Hematopoietic multipotent progenitor cell treated with erythropoietin and hydrocortisone succinate and interleukin-3 and kit ligand, for 17 days (in vitro differentiated cells): ENCODE measurements at regions not wholly inside any gene's neighbourhood (a gene's known extent, or its start where the extent isn't known, plus 50 kb on each side); places are given as distances from the start of the nearest gene placed in this dataset.
"Not testable (repeated sequence)": the region's sequence is repeated elsewhere in the genome, so short reads cannot be mapped to it uniquely, and the experiment has no call there.

Source experiments
- DNase-seq: peaks from one replicate; pipeline ENCODE4 v3.0.0-alpha.2; 2015; ENCODE audit warnings: low spot score

DNA sequence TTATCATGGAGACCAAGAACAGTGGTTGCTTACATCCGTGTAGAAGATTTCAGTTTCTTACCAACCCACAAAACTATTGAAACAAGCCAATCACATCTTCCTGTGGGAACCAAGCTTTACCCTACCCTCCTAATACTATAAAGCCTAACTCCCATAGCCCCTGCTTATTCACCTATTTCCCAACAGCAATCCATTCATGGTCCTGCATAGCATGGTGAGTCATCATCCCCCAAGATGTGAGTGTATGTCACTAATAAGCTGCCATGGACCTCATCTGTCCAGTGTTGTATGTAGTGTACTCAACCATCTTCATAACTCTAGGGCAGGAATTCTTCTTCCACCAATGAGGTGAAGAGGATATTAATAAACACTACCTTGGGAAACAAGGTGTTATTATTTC is 1620.4 kb upstream of the FLRT2 start:
- no peak for DNase-seq

DNA sequence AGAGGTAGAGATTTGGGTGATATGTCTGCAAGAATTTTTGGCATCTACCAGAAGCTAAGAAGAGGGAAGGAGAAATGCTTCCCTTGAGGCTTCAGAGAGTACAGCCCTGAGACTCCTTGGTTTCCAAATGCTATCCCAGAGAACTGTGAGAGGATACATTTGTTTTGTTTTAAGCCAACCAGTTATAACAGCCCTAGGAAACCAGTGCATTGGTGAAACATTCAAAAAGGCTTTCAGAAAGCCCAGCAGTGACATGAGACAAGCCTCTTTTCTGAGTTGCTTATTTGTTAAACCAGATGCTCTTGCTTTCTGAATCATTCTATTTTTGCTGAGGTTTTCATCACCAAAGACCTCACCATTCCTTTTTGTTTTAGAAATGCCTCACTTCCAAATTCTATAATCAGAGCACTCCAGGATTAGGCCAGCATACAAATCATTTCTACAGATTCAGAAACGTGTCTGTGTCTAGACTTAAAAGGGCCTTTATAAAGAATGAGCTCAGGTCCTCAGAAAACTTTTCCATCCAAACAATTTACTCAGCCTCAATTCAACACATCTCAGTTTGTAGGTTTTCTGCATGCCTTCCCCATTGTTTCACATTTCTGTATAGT is 1617.8 kb upstream of the FLRT2 start:
- no peak for DNase-seq

DNA sequence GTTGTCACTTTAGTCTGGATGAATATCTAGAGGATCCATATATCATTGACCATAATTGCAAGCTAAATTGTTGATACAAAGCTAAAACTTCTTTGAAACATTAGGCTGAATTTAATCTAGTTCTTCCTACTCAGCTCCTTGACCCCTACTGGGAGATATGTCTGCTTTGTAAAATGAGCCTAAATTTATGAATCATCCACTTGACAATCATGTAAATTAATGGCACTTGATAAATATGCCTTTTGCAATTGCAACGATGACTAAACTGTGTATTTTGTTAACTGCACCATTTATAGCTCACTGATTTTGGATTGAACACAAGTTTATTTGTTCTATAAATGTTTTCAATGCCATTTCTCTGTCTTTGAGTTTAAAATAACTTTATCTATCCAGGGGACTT is 1616.5 kb upstream of the FLRT2 start:
- DNase-seq = no peak

DNA sequence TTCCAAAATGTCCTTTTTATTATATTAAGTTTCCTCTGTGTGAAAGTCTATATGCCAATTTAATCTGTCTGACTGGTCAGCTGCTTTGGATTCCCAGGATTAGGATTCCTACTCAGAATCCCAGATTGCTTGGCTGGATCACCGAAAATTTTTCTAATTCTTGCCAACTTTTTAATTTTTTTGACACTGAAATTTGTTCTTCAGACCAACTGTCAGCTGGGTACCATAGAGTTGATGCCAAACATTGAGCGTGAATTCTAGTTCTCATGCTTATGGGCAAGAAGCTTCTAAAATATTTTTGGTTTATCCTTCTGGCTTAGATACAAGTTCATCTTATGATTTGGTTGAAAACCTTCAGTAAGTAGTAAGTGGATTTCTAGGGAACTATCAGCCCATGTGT is 1611.4 kb upstream of the FLRT2 start:
- no peak for DNase-seq

DNA sequence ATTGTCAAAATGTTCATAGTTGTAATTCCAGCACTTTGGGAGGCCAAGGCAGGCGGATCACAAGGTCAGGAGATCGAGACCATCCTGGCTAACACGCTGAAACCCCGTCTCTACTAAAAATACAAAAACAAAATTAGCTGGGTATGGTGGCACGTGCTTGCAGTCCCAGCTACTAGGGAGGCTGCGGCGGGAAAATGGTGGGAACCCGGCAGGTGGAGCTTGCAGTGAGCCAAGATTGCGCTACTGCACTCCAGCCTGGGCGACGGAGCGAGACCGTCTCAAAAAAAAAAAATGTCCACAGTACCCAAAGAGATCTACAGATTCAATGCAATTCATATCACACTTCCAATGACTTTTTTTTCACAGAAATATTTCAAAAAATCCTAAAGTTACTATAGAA is 1610.3 kb upstream of the FLRT2 start:
- DNase-seq = not testable (repeated sequence)

DNA sequence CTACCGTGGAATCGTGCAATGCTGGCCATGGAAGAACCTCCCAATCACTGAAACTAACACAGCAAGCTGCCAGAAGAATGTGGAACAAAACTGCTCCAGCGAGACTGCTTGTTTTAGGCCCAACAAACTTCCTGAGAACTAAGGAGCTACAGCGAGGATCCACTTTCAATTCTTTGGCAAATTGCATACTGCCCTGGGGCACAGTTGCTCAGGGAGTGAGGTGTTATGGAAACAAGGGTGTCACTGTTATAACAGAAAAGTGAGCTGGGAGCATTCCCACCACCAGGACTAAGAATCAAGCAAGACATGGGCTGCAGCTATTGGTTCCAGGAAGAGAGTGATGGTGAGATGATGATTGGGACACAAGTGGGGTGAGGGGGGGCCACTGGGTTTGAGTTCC is 1606.1 kb upstream of the FLRT2 start:
- DNase-seq = no peak

DNA sequence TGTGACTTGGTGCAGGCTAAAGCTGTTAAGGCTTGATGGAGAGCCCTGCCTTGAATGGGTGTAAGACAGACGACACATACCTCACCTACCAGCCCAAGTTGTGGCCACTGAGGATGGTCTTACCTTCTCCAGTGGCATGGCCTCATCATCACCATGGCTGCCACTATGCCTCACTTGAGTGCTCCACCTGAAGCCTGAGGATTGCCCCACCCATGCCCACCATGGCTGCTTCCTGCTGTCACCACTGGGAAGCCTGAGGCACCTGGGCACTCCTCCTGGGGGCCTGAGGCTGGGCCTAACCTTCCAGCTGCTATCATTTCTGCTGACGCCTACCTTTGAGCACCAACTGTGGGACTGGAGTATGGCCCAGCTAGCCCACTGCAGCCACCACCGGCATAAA is 1605.7 kb upstream of the FLRT2 start:
- DNase-seq = no peak

DNA sequence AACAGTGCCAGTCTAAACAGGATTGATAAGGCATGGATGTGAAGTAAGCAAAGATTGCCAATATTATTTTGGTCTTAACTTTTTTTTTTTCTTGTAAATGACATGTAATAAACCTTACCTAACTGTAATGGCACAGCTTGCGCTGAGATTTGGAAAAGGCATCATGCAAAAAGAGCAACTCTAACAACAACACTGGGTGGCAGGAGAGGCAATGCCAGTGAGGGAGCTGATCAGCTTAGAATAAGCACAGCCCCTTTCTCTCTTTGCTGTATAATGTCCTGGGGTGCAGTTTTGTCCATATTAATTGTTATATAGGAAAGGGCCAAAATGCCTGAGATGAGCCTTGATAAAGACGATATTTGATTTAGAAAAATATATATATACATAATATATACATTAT is 1589.7 kb upstream of the FLRT2 start:
- DNase-seq = no peak

DNA sequence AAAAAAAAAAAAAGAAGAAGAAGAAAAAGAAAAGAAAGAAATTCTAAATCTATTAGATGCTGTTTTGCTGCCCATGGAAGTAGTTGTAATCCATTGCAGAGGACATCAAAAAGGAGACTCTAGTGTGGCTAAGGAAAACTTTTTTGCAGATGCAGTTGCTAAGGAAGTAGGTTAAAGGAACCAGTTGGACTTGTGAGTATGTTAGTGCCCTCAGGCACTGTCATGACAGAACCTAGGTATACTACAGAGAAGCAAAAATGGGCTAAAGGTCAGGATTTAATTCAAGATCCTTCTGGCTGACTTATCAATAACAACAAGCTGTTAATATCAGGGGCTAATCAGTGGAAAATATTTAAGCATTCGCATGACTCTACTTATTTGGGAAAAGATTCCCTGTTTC is 1571.6 kb upstream of the FLRT2 start:
- no peak for DNase-seq

DNA sequence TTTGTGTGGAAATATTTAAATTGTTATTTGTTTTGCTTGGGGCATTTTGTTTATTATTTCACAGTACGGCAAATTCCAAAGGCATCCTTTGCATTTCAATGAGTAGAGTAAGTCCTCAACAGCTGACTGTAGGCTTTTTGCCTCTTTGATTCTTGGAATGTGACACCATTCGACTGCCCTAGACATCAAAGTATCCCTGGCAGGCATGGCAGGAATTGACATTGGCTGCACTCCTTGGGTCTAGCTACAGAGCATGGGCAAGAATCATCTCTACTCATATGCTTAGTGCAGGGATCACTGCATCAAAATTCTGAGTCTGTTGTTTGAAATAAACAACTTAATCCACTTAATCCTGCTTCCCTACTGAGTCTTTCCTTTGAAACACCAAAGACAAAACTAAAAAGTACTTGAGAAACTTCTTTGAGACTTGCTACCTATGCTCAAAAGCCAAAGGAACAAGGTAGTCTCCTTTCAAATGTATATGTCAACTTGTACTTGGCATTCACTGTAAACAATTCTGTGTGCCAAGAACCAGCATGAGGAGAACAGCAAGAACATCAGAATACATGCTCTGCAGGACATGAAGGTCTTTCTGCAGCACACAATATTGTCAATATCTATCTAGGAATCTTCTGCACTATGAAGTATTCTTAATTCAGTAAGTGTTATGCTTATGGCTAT is 1569.0 kb upstream of the FLRT2 start:
- DNase-seq = no peak

DNA sequence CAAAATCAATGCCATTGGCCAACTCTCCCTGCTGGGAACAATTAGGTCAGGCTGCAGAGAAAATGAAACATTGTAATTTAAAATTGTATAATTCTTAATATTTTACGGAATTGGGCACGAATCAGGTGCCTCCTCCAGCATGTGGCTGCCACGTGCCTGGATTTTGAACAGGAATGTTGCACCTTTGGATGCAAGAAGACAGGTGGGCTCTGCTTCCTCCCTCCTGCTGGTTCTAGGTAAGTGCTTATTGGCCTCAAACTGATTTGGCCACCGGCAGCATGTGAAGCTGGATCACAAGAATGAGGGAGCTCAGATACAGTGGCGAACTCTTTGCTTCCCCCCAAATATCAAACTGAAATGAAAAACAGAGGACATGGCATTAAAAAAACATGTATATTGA is 1559.9 kb upstream of the FLRT2 start:
- no peak for DNase-seq

DNA sequence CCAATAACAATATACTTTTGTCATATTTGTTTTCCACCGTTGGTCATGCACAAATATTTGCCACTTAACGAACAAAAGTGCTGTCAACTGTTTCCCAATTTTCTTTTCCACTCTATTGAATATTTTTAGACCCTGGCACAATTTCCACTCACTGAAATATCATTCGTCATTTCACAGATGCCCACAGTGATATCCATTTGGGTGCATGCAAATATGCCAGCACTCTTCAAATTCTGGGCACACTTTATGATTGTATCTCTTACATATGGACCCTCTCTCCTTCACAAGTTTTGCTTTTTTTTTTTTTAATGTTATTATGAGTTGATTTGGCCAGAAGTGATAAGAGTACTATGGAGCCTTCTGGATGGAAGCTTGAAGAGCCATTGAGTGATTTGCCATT is 1557.3 kb upstream of the FLRT2 start:
- no peak for DNase-seq

DNA sequence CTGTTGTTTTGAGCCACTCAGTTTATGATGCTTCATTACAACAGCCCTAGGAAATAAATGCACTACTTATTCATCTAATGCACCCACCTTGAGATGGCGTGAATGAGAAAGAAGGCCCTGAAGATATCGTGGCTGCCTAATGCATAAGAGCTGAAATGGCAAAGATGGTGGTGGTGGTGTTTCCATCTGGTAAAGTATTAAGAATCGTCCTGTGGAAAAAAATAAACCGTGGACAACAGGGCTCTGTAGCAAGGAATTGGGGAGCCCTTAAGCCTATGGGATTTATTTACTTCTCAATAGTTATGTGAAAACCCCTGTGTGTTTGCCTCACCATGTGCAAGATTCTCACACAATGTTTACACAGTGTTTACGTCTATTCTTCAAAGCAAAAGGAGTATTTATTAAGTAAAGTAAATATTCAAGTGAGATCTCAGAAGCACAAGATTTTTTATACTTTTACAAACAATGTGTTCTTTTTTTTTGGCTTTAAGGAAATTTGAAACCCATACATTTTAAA is 1555.2 kb upstream of the FLRT2 start:
- no peak for DNase-seq

DNA sequence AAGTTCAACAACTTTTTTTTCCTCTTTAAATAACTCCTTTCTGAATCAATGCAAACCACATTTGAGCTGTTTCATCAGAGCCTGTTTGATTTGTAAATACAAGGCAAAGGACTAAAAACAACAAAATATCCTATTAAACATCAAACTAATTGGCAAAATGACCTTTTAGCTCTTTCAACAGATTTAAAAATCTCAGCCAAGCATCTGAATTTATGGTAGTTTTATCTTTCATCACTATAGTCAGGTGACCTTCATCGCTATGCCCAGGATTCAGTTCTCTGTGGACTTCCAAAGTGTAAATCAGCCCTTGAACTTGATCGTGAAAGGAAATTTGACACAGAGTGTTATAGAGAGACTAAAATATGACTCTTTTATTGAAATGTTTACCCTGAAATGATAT is 1554.5 kb upstream of the FLRT2 start:
- no peak for DNase-seq

DNA sequence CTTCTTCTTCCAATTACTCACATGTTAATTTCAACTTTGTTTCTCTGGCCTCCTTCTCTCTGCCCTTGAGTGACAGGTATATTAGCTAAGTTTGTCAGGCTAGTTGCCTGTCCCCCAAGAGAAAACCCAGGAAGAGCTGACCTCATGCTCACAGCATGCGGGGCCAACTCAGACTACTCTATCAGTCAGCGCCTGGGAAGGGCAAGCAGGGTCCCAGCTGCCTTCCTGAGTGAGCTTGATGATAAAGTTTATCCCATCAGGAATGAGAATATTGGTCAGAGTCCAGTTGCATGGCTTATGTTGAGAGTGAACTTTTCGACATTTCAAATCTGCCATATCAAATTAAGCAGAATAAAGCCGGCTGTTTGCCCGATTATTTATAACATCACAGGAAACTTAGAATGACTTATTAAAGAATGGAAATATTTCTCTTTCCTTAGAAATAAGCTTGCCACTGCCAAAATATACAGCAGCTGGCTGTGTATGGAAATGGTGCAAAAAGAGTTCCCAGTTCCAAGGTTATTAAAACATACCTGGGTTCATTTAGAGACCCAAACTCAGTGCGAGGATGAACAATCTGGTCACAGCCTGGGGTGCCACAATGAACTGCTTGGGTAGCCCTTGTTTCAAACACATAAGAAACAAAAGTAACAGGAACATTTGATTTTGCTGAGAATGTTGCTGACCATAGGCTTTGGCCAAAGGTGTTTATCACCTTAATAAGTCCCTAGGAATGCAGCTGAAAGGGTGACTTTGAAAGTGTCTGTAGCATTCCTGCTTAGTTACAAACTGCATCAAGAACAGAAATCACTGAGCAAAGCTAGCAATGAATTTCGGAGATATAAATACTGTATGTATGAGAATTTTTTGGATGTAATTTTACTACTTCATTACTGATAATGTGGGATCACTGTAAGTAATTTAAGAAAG is 1553.8 kb upstream of the FLRT2 start:
- DNase-seq = no peak

DNA sequence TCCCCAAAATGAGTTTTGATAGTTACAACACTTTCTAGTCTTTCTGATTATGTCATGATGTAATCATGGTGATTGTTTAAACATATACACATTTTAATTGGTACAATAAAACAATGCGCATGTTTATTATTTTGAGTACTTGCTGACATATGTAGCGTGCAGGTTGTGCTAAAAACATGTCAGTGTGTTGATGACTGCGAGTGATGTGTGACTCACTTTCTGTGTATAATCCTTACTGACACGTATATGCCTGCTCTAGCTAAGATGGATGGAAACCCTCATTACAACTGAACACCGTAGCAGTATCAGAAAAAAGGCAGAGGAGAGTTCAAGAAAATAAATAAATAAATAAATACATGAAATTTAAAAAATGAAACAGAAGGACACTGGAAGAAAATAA is 1552.4 kb upstream of the FLRT2 start:
- no peak for DNase-seq

DNA sequence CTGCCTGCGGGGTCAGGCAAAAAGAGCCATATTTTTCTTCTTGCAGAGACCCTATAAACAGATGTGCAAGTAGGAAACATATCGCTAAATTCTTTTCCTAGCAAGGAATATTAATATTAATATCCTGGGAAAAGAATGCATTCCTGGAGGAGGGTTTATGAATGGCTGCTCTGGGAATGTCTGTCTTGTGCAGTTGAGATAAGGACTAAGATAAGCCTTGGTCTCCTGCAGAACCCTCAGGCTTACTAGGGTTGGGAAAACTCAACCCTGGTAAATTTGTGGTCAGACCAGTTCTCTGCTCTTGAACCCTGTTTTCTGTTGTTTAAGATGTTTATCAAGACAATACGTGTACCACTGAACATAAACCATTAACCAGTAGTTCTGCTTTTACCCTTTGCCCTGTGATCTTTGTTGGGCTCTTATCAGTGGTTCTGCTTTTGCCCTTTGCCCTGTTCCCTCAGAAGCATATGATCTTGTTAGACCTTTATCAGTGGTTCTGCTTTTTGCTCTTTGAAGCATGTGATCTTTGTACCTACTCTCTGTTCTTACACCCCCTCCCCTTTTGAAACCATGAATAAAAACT is 1548.2 kb upstream of the FLRT2 start:
- DNase-seq = not testable (repeated sequence)

DNA sequence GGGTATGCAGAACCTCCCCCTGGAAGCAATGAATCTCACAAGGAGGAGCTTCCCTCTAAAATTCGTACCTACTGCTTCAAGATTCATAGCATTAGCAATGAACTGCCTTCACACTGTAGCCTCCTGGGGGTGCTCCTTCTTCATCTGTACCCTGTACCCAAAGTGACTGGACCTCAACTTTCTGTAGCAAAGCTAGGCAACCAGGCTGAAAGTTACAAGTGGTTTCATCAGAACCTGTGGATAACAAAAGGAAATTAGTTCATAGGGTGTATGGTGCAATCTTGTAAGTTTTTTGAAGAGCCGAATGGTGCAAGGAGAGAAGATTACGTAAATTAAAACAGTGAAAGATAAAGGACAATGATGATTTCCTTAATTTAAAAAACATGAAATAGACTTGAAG is 1541.7 kb upstream of the FLRT2 start:
- no peak for DNase-seq

DNA sequence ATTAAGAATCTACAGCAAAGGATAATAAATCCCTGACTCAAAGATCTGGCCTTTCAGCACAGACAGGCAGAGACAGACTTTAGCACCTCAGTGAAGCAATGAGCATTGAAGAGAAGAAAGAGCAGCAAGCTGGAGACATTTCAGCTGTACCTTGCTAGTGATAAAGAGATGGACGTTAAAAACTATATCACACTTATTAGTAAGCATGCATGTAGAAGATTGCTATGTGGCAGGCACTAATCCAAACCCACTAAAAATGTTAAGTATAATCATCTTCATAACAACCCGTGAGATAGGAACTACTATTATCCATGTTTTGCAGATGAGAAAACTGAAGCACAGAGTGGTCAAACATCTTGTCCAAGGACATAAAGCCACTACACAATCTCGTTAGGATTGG is 1538.3 kb upstream of the FLRT2 start:
- no peak for DNase-seq

DNA sequence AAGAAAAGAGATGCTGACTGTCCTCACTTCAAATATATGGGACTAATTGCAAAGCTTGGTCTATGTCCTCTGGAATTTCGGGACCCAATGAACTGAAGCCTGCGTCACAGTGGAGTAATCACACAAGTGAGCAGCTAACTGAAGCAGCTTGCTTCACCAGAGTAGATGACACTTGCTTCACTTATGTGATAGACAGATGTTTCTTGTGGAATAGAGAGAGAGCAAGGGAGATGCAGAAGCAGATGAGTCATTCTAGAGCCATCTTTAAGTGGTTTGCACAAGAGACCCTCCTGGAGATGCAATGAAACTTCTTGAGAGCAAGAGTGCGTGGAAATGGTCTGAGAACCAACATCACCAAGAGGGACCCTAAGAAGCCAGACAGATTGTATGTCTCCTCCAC is 1537.1 kb upstream of the FLRT2 start:
- DNase-seq = no peak

DNA sequence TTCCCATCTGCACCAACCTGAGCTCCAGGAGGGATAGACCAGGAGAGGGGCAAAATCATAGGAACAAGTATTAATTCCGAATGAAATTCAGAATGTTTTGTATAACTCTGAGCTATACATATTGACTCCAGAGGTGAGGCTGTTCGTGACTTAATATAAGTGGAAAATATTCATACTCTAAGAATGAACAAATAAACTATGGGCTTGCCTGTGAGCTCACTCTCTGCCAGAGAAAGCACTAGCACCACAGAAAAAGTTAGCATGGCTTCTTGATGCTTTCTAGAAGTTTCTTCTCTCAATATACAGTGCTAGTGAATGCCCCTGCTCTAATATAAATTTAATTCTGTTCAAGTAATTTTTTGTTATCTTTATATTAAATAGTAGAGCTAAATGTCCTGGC is 1536.4 kb upstream of the FLRT2 start:
- DNase-seq = no peak

DNA sequence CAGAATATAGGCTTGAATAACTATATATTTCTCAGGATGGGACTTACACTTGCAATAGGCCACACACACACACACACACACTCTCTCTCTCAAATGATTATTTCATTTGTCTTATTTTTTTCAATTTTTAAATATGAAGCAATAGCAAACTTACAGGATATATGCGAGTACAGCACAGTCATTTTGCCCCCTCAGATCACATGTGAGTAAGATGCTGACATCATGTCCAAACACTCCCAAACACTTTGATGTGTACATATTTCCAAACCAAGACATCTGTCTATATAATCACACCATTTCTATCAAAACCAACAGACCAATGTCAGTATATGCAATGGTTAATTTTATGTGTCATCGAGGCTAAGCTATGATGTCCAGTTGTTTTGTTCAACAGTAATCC is 1535.9 kb upstream of the FLRT2 start:
- no peak for DNase-seq

DNA sequence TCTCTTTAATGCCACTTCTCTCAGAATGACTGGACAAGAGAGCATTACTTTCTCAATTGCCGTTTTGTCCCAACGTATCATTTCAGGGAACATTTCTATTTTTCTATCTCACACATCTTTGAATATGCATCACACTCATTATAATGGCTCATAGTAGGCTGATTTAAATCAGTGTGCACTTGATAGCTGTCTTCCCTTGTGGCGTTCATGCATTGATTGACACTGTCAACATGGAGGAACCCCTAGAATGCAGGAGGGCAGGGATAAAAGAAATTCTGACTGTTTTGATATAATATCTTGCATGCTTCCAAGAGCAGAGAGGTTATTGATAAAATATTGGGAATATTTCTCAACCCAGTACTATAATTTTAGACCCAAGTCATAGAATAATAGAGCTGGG is 1528.9 kb upstream of the FLRT2 start:
- DNase-seq = no peak
